Trophoblast cell (in vitro differentiated cells and primary cell): ENCODE measurements at regions not wholly inside any gene's neighbourhood (a gene's known extent, or its start where the extent isn't known, plus 50 kb on each side); places are given as distances from the start of the nearest gene placed in this dataset.

ENCODE experiments used
- DNase-seq, 2 donors: peaks; one replicate each; pipeline ENCODE4 v3.0.0-alpha.2; 2016
- H2AFZ ChIP-seq: 2 replicates; pipeline ENCODE4 v1.6.1; 2013; ENCODE audit warnings: low read length, moderate library complexity, mild to moderate bottlenecking; ENCODE audit not compliant: insufficient read depth, poor library complexity
- H2AK5ac ChIP-seq: 2 replicates; pipeline ENCODE4 v1.6.1; 2013; ENCODE audit warnings: mild to moderate bottlenecking, low read length
- H2BK120ac ChIP-seq: 2 replicates; pipeline ENCODE4 v1.6.1; 2013; ENCODE audit warnings: low read length, mild to moderate bottlenecking, moderate library complexity; ENCODE audit not compliant: insufficient read depth, poor library complexity
- H2BK12ac ChIP-seq: 2 replicates; pipeline ENCODE4 v1.6.1; 2013; ENCODE audit warnings: mild to moderate bottlenecking, low read length, moderate library complexity
- H2BK5ac ChIP-seq: 2 replicates; pipeline ENCODE4 v1.6.1; 2013; ENCODE audit warnings: low read length, low read depth, moderate library complexity, mild to moderate bottlenecking; ENCODE audit not compliant: poor library complexity
- H3K14ac ChIP-seq: 2 replicates; pipeline ENCODE4 v1.6.1; 2013; ENCODE audit warnings: mild to moderate bottlenecking, low read length
- H3K18ac ChIP-seq: 2 replicates; pipeline ENCODE4 v1.6.1; 2013; ENCODE audit warnings: mild to moderate bottlenecking, low read length
- H3K23ac ChIP-seq: 2 replicates; pipeline ENCODE4 v1.6.1; 2013; ENCODE audit warnings: low read length
- H3K27ac ChIP-seq: 2 replicates; pipeline ENCODE4 v1.5.1; 2013; ENCODE audit warnings: low read depth, mild to moderate bottlenecking, inconsistent platforms, low read length, moderate library complexity
- H3K27me3 ChIP-seq: 2 replicates; pipeline ENCODE4 v1.6.1; 2013; ENCODE audit warnings: inconsistent platforms, mild to moderate bottlenecking, low read length, moderate library complexity; ENCODE audit not compliant: insufficient read depth
- H3K36me3 ChIP-seq, 2 experiments: 1 replicate in 1 of 2; 2 replicates in 1 of 2; pipeline ENCODE4 v1.6.1; 2013; ENCODE audit warnings: low read length in 2 of 2, mild to moderate bottlenecking in 2 of 2, moderate library complexity in 1 of 2; ENCODE audit not compliant: insufficient read depth in 2 of 2, control insufficient read depth in 1 of 2
- H3K4ac ChIP-seq: 2 replicates; pipeline ENCODE4 v1.6.1; 2013; ENCODE audit warnings: low read depth, mild to moderate bottlenecking, low read length, moderate library complexity
- H3K4me1 ChIP-seq, 2 experiments: 1 replicate in 1 of 2; 2 replicates in 1 of 2; pipeline ENCODE4 v1.6.1; 2013; ENCODE audit warnings: low read length in 2 of 2, mild to moderate bottlenecking in 2 of 2, moderate library complexity in 1 of 2; ENCODE audit not compliant: insufficient read depth in 2 of 2, control insufficient read depth in 1 of 2
- H3K4me2 ChIP-seq: 2 replicates; pipeline ENCODE4 v1.6.1; 2013; ENCODE audit warnings: inconsistent platforms, mild to moderate bottlenecking, low read length, moderate library complexity
- H3K4me3 ChIP-seq: 2 replicates; pipeline ENCODE4 v1.5.1; 2013; ENCODE audit warnings: mild to moderate bottlenecking, low read depth, low read length, inconsistent platforms
- H3K79me1 ChIP-seq: one replicate; pipeline ENCODE4 v1.6.1; 2013; ENCODE audit warnings: low read length
- H3K79me2 ChIP-seq: 2 replicates; pipeline ENCODE4 v1.6.1; 2013; ENCODE audit warnings: low read length, mild to moderate bottlenecking; ENCODE audit not compliant: control insufficient read depth, insufficient read depth, poor library complexity
- H3K9ac ChIP-seq: 2 replicates; pipeline ENCODE4 v1.6.1; 2013; ENCODE audit warnings: mild to moderate bottlenecking, low read length
- H3K9me3 ChIP-seq: 2 replicates; pipeline ENCODE4 v1.6.1; 2013; ENCODE audit warnings: low read depth, mild to moderate bottlenecking, control low read depth, inconsistent platforms, low read length; ENCODE audit not compliant: insufficient read depth
- H4K12ac ChIP-seq: 2 replicates; pipeline ENCODE4 v1.6.1; 2013; ENCODE audit warnings: low read depth, mild to moderate bottlenecking, low read length, moderate library complexity
- H4K8ac ChIP-seq: 2 replicates; pipeline ENCODE4 v1.6.1; 2013; ENCODE audit warnings: low read depth, mild to moderate bottlenecking, low read length, moderate library complexity
- H4K91ac ChIP-seq: one replicate; pipeline ENCODE4 v1.6.1; 2013; ENCODE audit warnings: low read depth, mild to moderate bottlenecking, low read length, moderate library complexity
- WGBS: extraction: QIAGEN DNeasy Blood & Tissue Kit; methylation state at CpG from one replicate; pipeline ENCODE4 v1.1.7; 2013; ENCODE audit warnings: missing lambda C conversion rate; ENCODE audit not compliant: insufficient read length, insufficient coverage; ENCODE audit errors: extremely low coverage; 5-methylcytosine and 5-hydroxymethylcytosine counted together

GRCh38 chr17:65446043-65446442 lies 115.4 kb downstream of the AXIN2 start:
- H2BK12ac ChIP-seq: no peak overlapping the region
- H3K14ac ChIP-seq: no peak overlapping the region
- H2AFZ ChIP-seq: no peak overlapping the region
- H4K8ac ChIP-seq: no peak overlapping the region
- H4K91ac ChIP-seq: no peak overlapping the region
- H3K9ac ChIP-seq: no peak overlapping the region
- H3K23ac ChIP-seq: no peak overlapping the region
- no peak overlapping the region for H3K4me2 ChIP-seq
- DNase-seq: no peak
- H3K27me3 ChIP-seq: no peaks in the 10 kb centered on the region
- H3K79me2 ChIP-seq: no peaks in the 10 kb centered on the region
- H4K12ac ChIP-seq: no peak overlapping the region
- H3K9me3 ChIP-seq: no peaks in the 10 kb centered on the region
- H3K4me1 ChIP-seq: no peaks in the 10 kb centered on the region
- no peaks in the 10 kb centered on the region for H3K36me3 ChIP-seq
- no peak overlapping the region for H3K18ac ChIP-seq
- no peaks in the 10 kb centered on the region for H3K79me1 ChIP-seq
- H3K27ac ChIP-seq: no peak overlapping the region
- H2BK120ac ChIP-seq: no peak overlapping the region
- WGBS: no CpG with 5 or more reads among the region's 3 CpGs
- no peak overlapping the region for H3K4ac ChIP-seq
- no peak overlapping the region for H3K4me3 ChIP-seq
- H2AK5ac ChIP-seq: no peak overlapping the region
- H2BK5ac ChIP-seq: no peak overlapping the region

- H3K27ac ChIP-seq: no peak overlapping the region
- H2AFZ ChIP-seq: no peak overlapping the region
- no peaks in the 10 kb centered on the region for H3K9me3 ChIP-seq
- no peak overlapping the region for H2BK5ac ChIP-seq
- no peak overlapping the region for H2BK12ac ChIP-seq
- no peak overlapping the region for H3K4me3 ChIP-seq
- no peak overlapping the region for H2AK5ac ChIP-seq
- H3K4me2 ChIP-seq: no peak overlapping the region
- H3K4me1 ChIP-seq: peaks cover 0 to 2% of the 10 kb centered on the region in 2 experiments
- no peak overlapping the region for H3K23ac ChIP-seq
- no peaks in the 10 kb centered on the region for H3K79me2 ChIP-seq
- DNase-seq: no peak
- no peak overlapping the region for H4K91ac ChIP-seq
- H3K79me1 ChIP-seq: no peaks in the 10 kb centered on the region
- no peak overlapping the region for H4K12ac ChIP-seq
- no peaks in the 10 kb centered on the region for H3K27me3 ChIP-seq
- H3K18ac ChIP-seq: no peak overlapping the region
- WGBS: no CpG with 5 or more reads among the region's 5 CpGs
- no peaks in the 10 kb centered on the region for H3K36me3 ChIP-seq
- H3K9ac ChIP-seq: no peak overlapping the region
- no peak overlapping the region for H4K8ac ChIP-seq
- H3K4ac ChIP-seq: no peak overlapping the region
- no peak overlapping the region for H3K14ac ChIP-seq
- no peak overlapping the region for H2BK120ac ChIP-seq
These were observed 117.4 kb downstream of the AXIN2 start for GRCh38 chr17:65444049-65444448.

- H3K36me3 ChIP-seq: no peaks in the 10 kb centered on the region
- no peak overlapping the region for H3K4me2 ChIP-seq
- no peak overlapping the region for H4K91ac ChIP-seq
- H3K14ac ChIP-seq: no peak overlapping the region
- no peaks in the 10 kb centered on the region for H3K79me2 ChIP-seq
- no peak overlapping the region for H2BK5ac ChIP-seq
- no peak overlapping the region for H3K4me3 ChIP-seq
- DNase-seq: no peak
- WGBS: no CpG with 5 or more reads among the region's 1 CpG
- no peak overlapping the region for H4K12ac ChIP-seq
- H2BK12ac ChIP-seq: no peak overlapping the region
- no peak overlapping the region for H2AK5ac ChIP-seq
- no peaks in the 10 kb centered on the region for H3K27me3 ChIP-seq
- H3K9me3 ChIP-seq: no peaks in the 10 kb centered on the region
- no peak overlapping the region for H2BK120ac ChIP-seq
- H3K27ac ChIP-seq: no peak overlapping the region
- H4K8ac ChIP-seq: no peak overlapping the region
- H3K4ac ChIP-seq: no peak overlapping the region
- H3K18ac ChIP-seq: no peak overlapping the region
- H3K9ac ChIP-seq: no peak overlapping the region
- no peak overlapping the region for H3K23ac ChIP-seq
- peaks cover 0 to 9% of the 10 kb centered on the region in 2 experiments for H3K4me1 ChIP-seq
- H3K79me1 ChIP-seq: peaks cover 2% of the 10 kb centered on the region
- H2AFZ ChIP-seq: no peak overlapping the region
These were observed 118.8 kb downstream of the AXIN2 start for GRCh38 chr17:65442691-65443090.

- Histone ChIP-seq H3K27ac (no peak overlapping the region), H3K4me2 (no peak overlapping the region), H3K9ac (no peak overlapping the region), H3K9me3 (no peaks in the 10 kb centered on the region), H3K18ac (no peak overlapping the region), H3K79me2 (no peaks in the 10 kb centered on the region), H2AFZ (no peak overlapping the region), H4K91ac (no peak overlapping the region), H3K4ac (no peak overlapping the region), H3K4me3 (no peak overlapping the region), H2BK12ac (no peak overlapping the region), H4K8ac (no peak overlapping the region), H4K12ac (no peak overlapping the region), H3K23ac (no peak overlapping the region), H2BK5ac (no peak overlapping the region), H3K36me3 (no peaks in the 10 kb centered on the region), H3K4me1 (peaks cover 0 to 9% of the 10 kb centered on the region in 2 experiments), H2BK120ac (no peak overlapping the region), H3K27me3 (no peaks in the 10 kb centered on the region), H3K79me1 (peaks cover 2% of the 10 kb centered on the region), H2AK5ac (no peak overlapping the region), H3K14ac (no peak overlapping the region)
- no peak for DNase-seq
- WGBS: no CpG with 5 or more reads among the region's 6 CpGs
These were observed 119.2 kb downstream of the AXIN2 start for GRCh38 chr17:65442250-65442649.
